ENCODE measurements at regions not wholly inside any gene's neighbourhood (a gene's known extent, or its start where the extent isn't known, plus 50 kb on each side); places are given as distances from the start of the nearest gene placed in this dataset.

DNA sequence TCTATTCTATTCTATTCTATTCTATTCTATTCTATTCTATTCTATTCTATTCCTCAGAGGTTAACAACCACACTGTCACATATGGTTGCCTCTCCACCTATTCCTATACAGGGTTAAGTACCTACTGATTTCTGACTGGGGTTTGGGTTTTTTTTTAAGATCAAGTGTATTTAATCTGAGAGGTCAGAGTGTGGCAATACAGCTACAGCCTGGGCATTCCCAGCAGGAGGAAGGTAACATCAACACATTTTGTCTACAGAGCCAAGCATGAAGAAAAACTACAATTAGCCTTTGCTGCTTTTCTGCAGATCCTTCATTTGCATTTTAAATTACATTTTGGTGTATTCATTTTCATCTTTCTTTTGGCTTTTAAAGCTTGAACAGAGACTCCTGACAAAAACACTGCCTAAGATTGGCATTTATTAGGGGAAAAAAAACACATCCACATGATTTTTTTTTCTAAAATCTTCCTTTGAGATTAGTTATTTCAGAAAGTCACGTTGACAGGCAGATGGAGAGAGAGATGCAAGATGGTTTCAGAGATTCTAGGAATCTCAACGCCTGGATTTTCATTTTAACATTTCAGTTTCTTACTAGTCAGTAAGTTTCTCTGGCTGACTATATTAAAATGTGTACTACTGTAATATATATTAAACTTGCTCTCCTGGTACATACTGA, 255.9 kb upstream of the TET2 start:
- DNase-seq (ENCODE audit: low read depth) = no peak

GRCh38 chr4:104896660-104897645, 249.7 kb upstream of the TET2 start:
- peak; percentile 60 for DNase-seq (ENCODE audit: low read depth)

- no peak for DNase-seq (ENCODE audit: low read depth)
Observed at GRCh38 chr4:104899863-104900262, 246.8 kb upstream of the TET2 start.

DNA sequence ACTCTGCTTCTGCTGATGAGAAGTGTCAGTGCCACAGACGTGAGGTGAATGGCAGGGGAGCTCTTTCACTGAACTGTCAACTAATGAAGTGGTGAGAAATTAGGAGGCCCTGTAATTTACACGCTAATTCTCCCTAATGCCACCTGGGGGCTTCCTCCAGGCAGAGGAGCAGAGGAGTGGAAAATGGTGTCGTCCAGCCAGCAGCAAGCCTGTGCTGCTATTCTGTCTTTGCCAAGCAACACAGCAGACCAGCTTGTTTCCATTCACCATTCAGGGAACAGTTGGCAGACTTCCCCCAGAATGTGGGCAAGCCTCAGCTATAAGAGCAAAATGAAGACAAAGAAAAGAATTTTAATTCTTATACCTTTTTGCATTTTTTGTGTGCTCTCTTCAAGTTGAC, 245.2 kb upstream of the TET2 start:
- DNase-seq (ENCODE audit: low read depth) = no peak

GRCh38 chr4:104901961-104902605, 244.6 kb upstream of the TET2 start:
- DNase-seq (ENCODE audit: low read depth) = no peak

DNA sequence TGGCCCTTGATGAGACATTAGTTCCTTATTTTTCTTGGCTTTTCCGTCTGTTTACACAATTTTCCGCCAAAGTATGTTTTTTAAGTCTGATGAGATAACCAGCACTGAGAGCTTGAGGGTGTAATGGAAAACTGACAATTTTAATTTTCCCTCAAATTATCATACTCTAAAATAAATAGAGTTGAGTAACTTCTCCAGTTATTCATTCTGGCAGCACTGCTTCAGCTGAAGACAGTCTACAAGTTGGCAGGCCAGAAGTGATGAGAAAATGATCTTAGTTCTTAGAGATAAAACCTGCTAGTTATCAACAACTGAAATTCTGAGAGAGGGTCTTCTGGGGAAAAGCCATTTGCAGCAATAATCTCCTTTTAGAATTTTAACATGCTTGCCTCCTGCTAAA, 241.6 kb upstream of the TET2 start:
- DNase-seq (ENCODE audit: low read depth) = no peak

- DNase-seq (ENCODE audit: low read depth) = no peak
Observed at GRCh38 chr4:104905546-104905945, 241.1 kb upstream of the TET2 start.

DNA sequence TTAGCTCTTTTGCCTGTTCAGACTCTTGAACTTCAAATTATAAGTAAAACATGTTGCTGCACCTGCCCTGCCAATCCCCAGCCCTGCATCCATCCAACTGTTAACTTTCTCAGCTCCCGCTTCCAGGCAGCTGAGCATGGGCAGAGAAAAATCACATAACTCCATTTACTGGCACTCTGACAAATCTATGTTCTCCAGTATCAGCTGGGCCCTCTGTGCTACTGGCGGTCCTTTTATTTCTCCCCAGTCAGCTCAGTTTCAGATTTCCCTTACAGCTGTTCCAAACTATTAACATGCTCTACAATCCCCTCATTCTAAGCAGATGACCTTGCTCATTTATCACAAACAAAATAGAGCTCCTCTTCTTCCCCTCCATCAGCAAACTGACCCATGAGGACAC, 240.4 kb upstream of the TET2 start:
- no peak for DNase-seq (ENCODE audit: low read depth)

- DNase-seq (ENCODE audit: low read depth) = no peak
Observed at GRCh38 chr4:104907074-104907649, 239.5 kb upstream of the TET2 start.

- DNase-seq (ENCODE audit: low read depth) = no peak
Observed at GRCh38 chr4:104907991-104908390, 238.7 kb upstream of the TET2 start.

DNA sequence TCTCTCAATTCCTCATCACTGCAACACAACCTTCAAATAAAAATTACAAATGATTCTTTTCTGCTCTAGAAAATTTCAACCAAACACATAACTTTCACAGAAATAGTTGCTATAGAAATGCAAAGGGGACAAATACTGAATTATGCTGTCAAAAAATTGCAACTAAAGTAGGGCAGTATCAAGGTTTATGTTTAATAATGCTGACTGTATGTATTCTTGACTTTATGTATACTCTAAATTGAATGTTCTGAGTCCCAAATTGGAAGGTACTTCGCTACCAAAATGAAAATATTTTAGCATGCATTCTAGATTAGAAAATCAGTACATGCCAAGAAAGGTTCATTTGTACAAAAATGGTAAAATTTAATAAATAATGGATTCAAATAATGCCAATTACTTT, 237.3 kb upstream of the TET2 start:
- DNase-seq (ENCODE audit: low read depth) = no peak

DNA sequence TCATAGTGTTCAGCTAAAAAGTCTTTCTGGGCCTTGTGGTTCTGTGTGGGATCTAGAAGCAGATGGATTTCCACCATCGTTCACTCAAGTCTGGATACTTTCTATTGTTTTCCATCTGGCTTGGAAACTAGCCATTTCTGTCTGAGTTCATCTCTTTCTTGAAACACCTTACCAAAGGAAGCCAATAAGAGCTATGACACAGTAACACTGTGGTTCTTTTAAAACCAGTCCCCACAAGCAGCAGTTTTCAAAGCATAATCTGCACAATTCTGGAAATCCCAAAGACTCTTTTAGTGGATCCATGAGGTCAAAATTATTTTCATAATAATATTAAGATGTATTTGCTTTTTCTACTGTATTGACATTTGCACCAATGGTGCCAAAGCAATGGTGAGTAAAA, 234.2 kb upstream of the TET2 start:
- DNase-seq (ENCODE audit: low read depth) = no peak

DNA sequence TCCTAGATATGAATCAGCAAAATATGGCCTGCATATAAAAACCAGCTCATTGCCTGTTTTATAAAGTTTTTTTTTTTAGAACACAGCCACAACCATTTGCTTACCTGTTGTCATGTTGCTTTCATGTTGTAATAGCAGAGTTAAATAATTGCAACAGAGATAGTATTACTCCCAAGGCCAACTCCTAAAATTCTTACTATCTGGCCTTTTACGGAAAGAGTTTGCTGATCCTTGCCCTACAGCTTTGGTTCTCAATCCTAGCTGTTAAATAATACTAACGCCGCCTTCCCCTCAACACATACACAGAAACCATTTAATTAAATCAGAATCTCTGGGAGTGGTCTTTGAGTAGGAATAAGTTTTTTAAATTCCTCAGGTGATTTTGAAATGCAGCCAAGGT, 231.3 kb upstream of the TET2 start:
- DNase-seq (ENCODE audit: low read depth) = no peak

DNA sequence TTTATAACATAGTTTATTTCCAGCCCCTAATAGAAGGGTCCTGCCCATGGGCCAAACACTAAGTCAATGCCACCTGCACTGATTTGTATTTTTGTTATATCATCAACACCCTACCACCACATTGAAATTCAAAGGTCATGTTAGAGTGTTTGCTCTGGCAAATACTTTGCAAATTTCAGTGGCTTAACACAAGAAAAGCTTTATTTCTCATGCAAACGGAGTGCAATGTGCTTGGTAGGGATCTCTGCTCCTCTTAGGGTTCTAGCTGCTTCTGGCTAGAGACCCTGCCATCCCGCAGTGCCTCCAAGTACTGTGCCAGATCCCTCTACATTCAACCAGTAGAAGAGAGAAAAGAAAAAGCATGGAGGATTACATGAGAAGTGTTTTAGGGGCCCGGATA, 230.8 kb upstream of the TET2 start:
- no peak for DNase-seq (ENCODE audit: low read depth)

DNA sequence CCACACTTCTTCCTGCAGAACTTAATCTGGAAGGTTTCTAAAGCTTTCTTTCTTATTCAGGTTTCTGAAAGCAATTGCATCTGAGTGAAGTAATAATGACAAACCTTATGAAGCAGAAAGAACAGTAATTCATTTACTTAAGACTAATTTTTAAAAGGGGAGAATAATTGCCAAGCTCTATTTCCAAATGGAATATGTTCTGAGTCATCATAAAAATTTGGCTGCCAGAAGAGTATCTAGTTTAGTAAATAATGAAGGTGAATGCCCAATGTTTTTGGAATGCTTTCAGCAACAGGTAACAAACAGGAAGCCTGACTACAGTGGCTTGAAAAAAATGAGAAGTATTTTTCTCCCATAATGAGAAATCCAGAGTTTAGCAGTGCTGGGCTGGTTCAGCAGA, 227.3 kb upstream of the TET2 start:
- no peak for DNase-seq (ENCODE audit: low read depth)

DNA sequence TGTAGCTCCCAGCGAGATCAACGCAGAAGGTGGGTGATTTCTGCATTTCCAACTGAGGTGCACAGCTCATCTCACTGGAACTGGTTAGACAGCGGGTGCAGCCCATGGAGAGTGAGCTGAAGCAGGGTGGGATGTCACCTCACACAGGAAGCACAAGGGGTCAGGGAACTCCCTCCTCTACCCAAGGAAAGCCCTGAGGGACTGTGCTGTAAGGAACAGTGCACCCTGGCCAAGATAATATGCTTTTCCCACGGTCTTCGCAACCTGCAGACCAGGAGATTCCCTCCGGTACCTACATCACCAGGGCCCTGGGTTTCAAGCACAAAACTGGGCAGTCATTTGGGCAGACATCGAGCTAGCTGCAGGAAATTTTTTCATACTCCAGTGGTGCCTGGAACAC, 216.4 kb upstream of the TET2 start:
- DNase-seq (ENCODE audit: low read depth) = no peak

- peak; percentile 60 for DNase-seq (ENCODE audit: low read depth)
Observed at GRCh38 chr4:104930745-104931736, 215.6 kb upstream of the TET2 start.

DNA sequence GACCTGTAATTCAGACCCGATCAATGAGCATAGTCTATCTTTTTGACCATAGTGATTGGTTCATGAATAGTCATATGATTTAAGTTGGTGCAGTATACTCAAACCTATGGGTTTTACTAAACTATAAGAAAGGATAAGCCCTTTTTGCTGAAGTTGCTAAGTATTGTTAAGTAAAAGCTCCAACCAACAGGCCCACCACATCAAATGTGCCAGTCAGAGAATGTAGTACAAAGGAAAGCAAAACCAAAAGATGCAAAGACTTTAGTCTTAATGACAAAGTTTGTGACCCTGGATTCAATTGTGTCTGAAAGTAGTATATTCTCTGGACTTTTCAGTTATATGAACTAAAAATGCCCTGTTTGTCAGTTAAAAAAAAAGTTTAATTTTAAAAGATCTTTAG, 208.1 kb upstream of the TET2 start:
- DNase-seq (ENCODE audit: low read depth) = no peak

DNA sequence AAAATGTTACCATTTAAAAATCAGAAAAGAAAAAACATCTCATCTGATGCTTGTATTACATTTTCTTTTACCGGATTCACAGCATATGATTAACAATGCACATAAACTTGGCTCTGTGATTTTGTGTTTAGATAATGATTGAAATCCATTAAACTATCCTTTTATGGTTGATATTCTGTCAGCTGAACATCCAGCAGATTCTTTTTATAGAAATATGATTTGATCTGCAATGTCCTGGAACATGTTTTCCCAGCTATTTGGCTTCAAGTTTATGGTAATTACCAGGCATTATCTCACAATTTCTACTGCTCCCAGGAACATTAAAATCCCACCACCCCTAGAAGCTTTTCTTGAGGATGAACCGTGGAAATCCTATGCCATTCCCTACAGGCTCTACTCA, 205.7 kb upstream of the TET2 start:
- DNase-seq (ENCODE audit: low read depth) = no peak

GRCh38 chr4:104941661-104942062, 205.0 kb upstream of the TET2 start:
- DNase-seq (ENCODE audit: low read depth) = peak; percentile 32
